GM21619 (cell line): ENCODE measurements at regions not wholly inside any gene's neighbourhood (a gene's known extent, or its start where the extent isn't known, plus 50 kb on each side); places are given as distances from the start of the nearest gene placed in this dataset.

Experiments
- ATAC-seq: cut with Tn5 transposase; IDR thresholded peaks from one replicate; pipeline ENCODE4 v1.9.1; 2021; ENCODE audit not compliant: unreplicated experiment

DNA sequence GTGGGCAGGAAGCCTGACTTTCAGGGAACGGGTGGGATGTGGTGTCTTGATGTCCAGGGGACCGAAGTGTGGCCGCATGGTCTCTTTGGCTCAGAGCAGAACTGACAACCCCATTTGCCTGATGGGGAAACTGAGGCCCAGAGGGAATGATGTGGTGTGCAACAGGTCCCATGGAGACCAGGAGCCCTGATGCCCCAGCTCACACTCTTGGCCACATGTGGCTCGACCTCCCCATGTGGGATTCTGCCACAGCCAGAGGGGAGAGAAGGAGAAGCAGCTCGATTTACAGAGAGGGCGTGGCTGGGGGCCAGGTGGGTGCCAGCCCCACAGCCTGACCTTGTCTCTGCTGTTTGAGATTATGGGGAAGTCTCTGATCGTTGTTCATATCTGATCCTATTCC lies 128.1 kb downstream of the TEX29 start:
- ATAC-seq: no peak

DNA sequence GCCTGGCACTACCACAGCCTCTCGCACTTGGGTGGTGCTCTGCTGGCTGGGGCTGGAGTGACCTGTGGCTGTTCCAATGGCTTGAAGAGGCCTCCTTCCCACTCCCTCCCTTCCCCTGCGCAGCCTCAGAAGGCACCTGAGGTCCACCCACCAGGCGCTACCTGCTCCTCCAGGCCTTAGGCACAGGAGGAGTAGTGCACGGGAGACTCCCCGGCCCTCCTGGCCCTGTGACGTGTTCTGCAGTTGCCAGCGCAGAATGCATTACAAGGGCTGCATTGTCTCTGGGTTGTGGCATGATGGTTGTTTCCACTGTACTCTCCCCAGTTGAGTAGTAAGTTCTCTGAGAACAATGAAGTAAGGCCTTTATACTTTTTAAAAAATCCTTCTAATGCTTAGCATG lies 128.6 kb downstream of the TEX29 start:
- ATAC-seq: no peak

DNA sequence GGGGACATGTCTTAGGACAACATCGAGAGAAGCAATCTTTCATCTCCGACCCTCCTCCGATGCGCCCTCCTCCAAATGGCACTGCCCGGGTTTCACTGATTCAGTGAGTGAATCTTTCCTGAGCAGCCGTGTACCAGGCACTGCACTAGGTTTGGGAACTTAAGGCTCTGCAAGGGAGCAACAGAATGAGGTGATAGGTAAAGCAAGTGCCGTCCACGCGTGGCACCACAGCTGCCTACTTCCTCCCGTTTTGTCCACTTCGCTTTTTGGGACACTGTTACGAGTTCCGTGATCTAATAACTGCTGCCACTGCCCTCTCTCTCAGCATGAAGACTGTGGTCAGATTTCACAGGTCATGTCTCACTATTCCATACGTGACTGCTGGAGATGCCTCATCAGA lies 131.0 kb downstream of the TEX29 start:
- ATAC-seq: no peak

DNA sequence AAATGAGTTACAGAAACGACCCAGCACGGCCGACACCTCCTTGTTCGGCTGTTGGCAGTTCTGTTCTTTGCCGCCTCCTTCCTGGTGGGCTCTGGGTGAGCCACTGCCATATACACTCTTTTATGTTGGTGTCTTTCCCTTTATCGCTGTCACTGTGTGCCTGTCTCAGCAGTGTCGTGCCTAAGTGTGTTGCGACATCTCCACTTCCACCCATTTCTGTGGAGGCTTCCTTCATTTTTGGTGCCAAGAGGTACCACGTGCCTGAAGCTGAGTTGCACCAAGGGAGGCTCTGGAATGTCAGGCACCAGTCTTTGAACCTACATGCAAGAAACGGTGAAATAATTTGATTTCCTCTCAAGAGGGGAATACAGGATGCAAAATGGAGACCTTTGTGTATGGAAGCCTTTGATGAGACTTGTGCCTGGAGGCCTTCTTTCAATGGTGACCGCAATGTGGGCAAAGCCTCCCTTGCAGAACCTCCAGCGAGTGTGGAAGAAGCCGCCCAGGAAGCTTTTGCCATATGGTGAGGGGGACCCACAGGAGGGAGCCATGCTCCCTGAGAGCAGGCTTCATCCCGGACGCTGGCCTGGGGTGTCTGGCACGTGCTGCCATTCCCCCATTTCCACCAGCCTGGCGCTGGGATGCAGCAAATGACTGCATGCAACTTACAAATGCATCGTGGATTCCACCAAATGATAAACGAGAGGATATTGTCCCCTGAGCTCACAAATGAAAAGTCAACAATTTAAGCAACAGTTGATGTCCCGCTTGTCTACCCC lies 136.2 kb downstream of the TEX29 start:
- ATAC-seq: no peak

DNA sequence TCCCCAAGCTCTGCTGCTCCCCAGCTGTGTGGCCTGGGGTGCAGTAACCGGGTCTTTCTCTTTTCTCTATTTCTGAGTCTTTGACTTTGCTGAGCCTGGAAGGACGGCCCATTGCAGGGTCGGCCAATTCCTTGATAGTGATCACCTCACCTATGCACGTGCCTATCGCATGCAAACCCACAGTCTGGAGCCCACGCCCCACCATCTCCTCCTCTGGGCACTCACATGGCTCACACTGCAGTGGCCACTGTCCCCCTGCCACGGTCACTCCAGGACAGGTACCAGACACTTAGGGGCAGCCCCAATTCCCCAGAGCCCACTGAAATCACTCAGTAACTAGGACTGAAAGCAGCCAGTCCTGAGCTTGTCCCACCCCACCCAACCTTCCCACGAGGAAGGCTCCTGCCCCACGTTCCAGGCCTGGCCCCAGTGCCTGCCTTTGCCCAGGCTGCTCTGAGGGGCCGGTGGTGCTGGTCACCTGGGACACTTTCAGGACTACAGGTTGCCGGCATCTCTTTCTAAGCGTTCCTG lies 137.6 kb downstream of the TEX29 start:
- no peak for ATAC-seq

DNA sequence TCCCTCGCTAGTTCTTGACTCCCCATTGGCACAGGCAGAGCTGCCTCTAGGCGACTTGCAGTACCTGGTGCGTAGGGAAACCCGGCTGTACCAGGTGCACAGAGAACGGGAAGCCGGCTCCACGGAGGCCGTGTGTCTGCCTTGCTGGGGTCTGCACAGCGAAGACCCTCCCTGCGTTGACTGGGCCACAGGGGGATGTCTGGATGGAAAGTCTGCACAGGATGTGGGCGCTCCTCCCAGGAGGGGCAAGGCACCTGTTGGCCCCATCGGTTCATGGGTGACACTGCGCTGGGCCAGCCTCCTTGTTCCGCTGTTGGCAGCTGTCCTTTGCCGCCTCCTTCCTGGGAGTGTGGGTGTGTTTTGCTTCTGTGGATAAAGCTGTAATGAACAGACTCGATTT lies 138.3 kb downstream of the TEX29 start:
- no peak for ATAC-seq

DNA sequence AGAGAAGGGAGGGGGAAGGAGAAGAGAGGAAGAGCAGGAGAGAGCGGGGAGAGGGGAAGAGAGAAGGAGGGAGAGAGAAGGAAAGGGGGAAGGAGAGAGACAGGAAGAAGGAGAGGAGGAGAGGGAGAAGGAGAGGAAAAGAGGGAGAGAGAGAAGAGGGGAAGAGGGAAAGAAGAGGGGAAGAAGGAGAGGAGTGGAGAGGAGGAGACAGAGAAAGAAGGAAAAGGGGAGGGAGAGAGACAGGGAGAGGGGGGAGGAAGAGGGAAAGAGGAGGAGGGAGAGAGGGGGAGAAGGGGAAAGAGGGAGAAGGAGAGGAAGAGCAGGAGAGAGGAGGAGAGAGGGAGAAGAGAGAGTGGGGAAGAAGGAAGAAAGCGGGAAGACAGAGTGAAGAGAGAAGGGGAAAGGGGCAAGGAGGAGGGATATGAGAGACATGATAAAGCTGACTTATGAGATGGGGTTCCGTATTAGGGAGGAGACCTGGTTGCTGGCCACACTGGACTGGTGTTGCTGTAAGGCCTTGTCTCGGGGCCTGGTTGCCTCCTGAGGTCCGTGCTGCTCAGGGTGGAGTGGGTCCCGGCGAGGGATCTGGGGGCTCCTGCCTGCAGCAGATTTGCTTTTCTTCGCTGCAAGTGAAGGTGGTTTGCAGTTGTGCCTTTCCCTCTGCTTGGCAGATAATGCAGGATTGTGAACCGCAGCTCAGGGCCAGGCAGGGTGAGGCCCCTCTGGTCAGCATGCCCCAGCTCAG lies 139.5 kb downstream of the TEX29 start:
- ATAC-seq: no peak

DNA sequence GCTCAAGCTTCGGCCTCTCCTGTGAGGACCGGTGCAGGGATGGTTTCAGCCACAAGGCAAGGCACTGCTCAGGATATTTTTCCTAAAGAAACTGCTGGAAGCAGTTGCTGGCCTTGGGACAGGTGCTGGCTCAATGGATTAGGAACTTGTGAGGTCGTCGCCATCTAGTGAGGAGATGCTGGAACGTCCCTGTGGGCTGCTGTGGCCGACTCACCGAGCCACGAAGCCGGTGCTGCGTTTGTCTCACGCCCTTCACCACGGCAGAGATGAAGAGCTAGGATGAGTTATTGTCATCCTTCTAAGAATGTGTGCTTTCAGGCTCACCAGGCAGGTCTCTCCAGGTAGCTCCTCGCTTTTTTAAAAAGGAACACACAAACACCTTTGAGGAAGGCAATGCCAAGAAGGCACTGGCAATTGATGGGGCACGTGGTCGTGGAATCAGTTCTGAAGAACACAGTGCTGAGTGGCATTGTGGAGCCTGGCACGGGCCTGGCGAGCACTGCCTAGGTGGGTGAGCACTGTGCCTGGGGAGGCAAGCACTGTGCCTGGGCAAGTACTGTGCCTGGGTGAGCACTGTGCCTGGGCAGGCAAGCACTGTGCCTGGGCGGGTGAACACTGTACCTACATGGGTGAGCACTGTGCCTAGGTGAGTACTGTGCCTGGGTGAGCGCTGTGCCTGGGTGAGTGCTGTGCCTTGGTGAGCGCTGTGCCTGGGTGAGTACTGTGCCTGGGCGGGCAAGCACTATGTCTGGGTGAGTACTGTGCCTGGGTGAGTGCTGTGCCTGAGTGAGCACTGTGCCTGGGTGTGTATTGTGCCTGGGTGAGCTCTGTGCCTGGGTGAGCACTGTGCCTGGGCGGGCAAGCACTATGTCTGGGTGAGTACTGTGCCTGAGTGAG lies 140.4 kb downstream of the TEX29 start:
- ATAC-seq: no peak

DNA sequence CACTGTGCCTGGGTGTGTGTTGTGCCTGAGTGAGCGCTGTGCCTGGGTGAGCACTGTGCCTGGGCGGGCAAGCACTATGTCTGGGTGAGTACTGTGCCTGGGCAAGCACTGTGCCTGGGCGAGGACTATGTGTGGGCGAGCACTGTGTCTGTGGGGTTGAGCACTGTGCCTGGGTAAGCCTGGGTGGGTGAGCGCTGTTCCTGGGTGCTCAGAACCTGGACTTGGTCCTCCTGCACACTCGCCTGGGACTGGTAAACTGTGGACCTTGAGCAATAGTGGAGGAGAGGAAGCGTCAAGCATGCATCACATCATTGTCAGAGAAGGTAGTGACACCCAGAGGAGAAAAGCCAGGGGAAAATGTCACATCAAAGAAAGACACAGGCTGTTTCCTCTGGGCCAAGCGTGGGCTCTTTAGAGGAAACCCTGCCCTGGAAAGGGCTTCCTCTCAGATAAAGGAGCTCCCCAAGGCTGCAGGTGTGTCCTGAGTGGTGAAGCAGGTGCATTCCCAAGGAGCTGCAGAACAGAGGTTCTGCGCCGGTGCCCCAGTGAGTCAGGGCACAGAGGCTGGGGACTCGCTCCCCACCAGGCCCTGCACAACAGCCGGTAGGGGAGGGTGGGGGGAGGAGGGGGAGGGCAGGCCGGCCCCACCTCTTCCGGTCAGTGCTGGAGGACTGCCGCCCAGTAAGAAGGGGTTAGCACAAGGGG lies 141.2 kb downstream of the TEX29 start:
- ATAC-seq: no peak

DNA sequence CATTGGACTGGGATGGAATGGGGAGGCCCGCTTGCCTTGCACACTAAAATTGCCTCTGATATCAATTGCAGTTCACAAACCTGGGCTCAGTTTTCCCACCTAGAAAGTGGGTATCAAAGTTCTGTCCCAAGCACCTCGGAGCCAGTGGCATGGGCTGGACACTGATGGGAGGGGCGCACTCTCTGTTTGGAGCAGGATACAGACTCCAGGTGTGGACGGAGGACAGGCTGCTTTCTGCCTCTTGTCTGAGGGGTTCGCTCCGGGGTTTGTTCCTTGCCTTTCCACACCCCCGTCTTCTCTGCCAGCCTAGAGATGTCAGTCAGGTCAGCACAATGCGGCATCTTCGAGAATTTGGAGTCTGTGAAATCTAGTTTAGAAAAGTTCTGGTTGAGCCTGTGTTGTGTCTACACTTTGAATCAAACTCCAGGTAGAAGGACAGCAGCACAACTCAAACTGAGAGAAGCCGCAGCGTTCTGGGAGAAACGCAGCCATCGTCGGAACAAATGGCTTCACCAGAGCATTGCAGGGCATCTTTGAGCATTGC lies 141.9 kb downstream of the TEX29 start:
- ATAC-seq: no peak

DNA sequence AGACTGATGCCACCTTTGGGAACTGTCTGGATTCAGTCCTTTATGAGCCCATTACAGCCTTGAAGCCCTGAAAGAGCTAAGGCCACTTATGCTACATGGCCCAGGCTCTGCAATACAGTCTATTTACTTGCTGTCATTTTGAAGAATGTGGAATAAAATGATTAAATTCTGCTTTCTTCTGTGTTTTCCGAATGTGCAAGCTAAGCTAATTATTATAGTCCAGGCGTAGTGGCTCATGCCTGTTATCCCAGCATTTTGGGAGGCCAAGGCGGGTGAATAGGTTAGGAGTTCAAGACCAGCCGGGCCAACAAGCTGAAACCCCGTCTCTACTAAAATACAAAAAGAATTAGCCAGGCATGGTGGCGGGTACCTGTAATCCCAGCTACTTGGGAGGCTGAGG lies 142.5 kb downstream of the TEX29 start:
- ATAC-seq: no peak

DNA sequence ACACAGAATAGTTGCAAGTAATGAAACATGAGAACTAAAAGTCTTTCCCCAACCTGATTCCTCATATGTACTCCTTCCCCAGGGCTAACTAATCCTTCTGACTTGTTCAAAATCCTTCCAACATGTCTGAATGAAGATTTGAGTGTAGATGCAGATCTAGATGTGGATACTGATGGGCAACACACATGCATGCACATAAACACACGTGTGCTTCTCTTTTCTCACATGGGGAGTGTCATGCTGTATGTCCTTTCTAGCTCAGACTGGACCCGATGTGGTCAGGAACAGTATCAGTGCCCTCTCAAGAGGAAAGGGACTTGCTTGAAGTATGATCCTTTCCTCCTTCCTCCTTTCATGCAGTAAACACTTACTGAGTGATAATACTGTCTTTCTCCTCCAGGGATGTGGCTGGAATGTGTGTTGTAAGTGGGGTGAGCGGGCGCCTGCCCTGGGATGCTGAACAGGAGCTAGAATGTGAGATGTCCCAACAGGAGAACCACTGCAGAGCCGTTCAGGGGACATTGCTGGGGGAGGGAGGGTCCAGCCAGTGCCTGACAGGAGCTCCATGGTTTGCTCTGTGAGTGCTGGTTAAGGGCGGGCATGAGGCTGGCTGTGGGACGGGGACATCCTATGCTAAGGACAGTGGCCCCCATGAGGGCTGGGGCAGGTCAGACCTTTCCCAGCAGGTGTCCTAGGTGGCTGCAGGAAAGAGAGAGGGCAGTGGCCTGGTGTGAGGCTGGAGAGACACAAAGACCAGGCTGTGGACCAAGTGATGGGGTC lies 146.9 kb downstream of the TEX29 start:
- no peak for ATAC-seq

DNA sequence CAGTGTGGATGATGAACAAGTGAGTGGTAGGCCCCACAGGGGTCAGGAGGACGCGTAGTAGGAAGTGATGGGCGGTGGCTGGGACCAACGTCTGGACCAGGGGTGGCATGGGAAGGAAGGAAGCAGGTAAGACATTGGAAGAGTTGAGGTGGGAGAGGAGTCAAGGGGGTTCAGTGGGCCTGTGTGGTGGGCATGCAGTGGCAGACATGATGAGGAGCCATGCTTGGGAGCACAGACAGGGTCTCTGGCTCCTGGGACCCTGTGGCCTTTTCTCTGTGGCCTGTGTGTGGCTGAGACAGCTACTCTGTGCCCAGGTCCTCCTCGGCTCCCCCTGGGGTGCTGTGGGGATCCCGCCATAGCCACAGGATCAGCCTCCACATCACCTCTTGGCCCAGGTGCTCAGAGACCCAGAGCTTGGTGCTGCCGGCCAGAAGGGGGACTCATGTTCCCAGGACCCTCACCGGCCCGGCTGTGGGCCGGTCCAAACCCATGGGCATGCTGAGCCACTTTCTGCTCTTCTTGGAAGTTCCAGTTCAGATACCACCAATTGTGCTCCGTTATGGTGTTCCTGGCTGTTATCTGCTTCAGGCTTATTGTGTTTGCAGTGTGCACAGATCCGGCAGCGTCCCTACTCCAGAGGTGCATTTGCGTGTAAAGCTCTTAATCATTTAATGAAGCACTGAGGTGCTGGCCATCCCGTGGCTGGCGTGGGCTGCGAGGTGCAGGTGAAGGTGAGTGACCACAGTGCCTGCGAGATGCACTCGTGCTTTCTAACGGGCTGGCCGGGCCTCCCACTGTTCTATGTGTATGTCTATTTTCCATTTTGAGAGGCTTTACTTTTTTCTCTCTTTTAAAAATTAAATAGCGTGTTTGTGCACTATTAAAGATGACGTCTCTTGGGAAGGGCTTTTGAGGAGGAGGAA lies 147.9 kb downstream of the TEX29 start:
- no peak for ATAC-seq

DNA sequence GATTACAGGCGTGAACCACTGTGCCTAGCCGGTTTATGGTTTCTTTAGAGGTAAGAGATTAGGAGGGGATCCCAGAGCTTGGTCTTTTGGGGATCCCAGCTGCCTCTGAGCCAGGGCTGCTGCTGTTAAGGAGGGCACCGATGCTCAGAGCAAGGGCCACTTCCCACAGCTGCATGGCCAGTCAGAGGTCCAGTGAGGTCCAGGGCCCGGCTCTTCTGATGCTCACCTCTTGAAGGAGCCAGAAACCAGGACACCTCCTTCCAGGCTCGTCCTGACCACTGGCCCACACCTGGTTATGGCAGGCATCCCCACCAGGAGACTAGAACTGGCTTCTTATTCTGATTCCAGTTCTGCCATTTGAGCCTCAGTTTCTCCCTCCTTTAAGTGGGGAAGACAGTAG lies 149.0 kb downstream of the TEX29 start:
- ATAC-seq: no peak

DNA sequence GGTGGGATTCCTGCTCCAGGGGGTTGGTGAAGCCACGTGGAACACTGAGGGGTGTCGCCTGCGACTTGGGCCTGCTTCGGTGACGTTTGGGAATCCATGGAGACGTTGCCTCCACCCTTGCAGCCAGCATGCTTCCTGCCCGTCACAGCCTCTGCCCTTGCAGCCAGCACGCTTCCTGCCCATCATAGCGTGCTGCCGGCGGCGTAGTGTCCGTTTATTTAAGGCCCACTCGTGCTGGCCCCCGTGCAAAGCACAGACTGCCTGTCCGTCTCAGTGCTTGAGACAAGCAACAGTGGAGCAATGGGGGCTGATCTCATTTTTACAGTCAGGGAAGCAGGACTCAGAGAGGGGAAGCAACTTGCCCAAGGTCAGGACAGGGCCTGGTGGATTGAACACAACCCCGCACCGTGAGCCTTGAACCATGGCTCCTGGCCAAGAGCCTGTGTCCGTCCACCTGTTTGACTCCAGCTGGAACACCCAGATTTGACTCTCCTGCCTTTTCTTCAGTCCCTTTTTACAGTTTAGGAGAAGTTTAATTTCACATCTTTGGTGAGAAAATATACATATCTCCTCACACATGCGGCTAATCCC lies 149.6 kb downstream of the TEX29 start:
- ATAC-seq: no peak

DNA sequence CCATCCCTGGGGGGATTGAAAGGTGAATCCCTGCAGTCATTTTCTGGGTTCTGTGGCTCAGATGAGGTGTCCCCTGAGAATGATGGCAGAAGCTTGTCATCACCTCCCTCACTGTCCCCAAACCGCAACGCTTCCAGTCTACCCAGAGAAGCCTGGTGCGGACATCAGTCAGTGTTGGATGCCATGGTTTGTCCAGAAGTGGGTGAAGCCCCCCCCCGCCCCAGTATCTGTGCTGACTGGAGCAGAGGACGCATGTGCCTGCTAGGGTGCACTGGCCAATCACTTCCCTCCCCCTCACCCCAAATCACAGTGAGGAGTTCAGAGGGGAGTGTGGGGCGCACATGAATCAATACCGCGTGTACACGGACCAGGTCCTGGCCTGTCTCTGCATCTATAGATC lies 150.5 kb downstream of the TEX29 start:
- ATAC-seq: no peak

DNA sequence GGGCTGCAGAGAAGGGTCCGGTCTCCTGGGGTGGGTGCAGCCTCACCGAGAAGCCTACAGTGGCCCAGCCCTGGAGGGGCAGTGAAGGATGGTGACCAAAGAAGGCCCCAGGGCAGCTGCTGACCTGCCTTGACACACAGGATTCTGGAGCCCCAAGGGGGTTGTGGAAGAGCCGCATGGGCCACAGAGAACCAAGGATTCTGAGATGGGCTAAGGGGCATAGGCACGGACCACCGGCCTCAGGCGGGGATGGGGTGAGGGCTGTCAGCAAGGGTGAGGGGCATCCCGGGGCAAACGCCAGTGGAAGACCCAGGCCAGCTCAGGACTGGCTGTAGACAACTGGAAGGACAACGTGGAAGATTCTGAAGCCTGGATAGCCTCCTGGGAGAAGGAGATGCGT lies 151.6 kb downstream of the TEX29 start:
- ATAC-seq: no peak
